Renal cortical epithelial cell (primary cell): ENCODE measurements at regions not wholly inside any gene's neighbourhood (a gene's known extent, or its start where the extent isn't known, plus 50 kb on each side); places are given as distances from the start of the nearest gene placed in this dataset.
"Not testable (repeated sequence)": the region's sequence is repeated elsewhere in the genome, so short reads cannot be mapped to it uniquely, and the experiment has no call there.

Experiments
- DNase-seq: peaks from one replicate; pipeline ENCODE4 v3.0.0-alpha.2; 2011; ENCODE audit warnings: low read depth

- DNase-seq, result not testable (repeated sequence)
Measured at GRCh38 chr2:111445191-111445929, 324.6 kb downstream of the BCL2L11 start.

DNA sequence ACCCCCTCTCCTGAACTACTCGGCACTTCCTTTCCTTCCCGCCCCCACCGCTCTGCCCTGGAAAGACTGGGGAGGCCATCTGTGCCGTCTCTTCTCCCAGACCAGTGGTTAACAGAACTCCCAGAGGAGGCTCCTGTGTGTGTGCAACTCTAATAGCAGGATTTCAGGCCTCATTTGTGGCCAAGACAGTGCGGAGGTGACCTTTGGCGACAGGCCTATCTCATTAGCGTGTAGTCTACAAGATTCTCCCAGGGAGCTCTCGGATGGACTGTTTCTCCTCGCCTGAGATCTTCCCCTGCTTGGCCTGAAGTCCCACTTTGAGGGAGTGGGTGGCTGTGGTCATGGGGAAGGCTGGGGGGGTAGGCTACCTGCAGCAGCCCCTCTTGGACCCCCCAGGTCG lies 325.2 kb downstream of the BCL2L11 start:
- not testable (repeated sequence) for DNase-seq

DNA sequence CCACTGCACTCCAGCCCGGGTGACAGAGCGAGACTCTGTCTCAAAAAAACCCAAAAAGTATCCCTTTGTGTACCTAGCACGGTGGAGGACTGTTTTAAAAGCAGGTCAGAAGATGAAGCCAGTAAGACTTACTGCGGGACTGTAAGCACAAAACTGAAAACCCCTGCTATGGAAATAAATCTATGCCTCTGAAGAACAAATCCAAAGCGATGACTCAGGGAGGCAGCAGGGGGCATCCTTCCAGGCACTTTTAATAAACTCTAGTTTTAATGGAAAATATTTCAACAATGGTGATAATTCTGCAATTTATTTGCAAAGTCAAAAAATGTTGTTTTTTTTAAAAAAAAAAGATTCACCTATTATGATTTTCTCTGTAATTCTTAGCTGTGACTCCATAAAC lies 326.8 kb downstream of the BCL2L11 start:
- DNase-seq, result not testable (repeated sequence)

GRCh38 chr2:111448796-111449195 lies 328.1 kb downstream of the BCL2L11 start:
- not testable (repeated sequence) for DNase-seq

DNA sequence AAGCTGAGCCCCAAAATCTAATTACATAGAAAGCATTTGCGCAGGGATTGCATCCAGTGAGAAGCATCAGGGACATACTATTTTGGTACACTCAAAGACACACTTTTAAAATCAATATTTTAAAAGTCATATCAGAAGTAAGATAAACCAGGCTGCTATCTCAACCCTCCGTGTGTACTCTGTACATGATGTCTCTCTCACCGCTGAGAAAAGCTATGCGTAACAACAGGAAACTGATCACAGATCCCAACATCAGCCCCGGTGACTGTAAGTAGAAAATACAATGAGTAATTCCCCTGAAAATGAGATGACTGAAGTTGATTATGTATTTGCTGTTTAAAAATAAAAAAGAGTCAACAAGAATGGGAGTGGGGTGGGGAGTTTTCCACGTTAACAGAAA lies 329.8 kb downstream of the BCL2L11 start:
- not testable (repeated sequence) for DNase-seq

DNA sequence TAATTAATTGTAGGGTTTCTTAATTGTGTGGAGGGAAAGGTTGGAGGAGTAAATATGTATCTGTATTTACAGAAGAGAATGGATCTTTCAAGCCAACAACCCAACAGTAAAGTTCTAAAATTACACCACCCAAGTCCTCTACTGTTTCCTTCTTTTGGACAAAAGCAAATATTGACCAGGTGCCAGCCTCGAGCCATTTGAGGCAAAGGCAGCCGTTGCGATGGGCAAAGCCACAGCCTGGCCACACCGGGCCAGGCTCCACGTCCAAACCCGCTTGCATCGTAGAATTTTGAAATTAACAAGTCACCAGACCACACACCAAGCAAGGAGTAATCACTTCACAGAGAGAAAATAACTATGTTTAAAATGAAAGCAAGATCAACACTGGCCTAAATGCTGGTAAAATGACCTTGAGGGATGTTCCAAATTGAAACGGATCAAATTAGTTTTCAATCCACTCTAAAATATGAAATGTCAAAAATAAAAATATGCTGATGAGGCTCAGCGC lies 331.0 kb downstream of the BCL2L11 start:
- DNase-seq, result not testable (repeated sequence)

GRCh38 chr2:111452208-111452607 lies 331.5 kb downstream of the BCL2L11 start:
- not testable (repeated sequence) for DNase-seq

- DNase-seq, result not testable (repeated sequence)
Measured at GRCh38 chr2:111453308-111453707, 332.6 kb downstream of the BCL2L11 start.

DNA sequence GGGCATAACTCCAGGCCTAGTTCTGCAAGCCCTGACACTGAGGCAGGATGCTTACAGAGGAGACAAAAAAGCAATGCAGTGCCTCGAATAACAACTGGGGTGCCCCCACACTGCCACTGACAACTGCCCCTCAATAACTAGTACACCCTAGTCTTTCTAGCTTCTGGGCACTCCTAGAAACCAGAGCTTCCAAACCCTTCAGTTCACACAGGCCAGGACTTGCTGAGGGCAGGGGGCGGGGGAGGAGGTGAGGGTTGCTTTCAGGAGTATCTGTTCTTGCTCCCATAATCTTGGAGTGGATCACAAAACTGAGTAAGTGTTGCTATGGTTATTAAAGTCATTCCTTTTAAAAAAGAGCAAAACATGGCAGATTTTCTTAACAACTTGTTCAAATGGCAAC lies 333.1 kb downstream of the BCL2L11 start:
- DNase-seq, result not testable (repeated sequence)

DNA sequence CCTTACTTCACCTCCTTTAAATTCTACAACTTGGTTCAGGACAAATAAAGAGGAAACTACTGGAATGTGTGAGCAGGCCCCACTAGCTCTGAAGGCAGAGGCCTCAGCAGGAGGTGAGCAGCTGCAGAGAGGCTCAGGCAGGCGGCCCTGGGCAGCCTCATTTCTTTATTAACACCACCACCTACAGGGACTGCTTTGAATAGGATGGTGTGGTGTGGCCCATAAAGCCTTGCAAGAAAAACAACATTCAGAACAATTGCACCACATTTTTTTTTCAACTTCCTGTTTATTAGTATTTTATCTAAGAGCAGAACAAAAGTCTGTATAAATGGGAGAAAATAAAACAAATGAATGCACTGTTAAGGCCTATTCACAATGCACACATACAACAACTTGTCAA lies 333.7 kb downstream of the BCL2L11 start:
- DNase-seq, result peak; percentile 73

- DNase-seq, result not testable (repeated sequence)
Measured at GRCh38 chr2:111455016-111456015, 334.6 kb downstream of the BCL2L11 start.

GRCh38 chr2:111457191-111457590 lies 336.5 kb downstream of the BCL2L11 start:
- DNase-seq, result not testable (repeated sequence)

GRCh38 chr2:111460901-111461300 lies 340.2 kb downstream of the BCL2L11 start:
- not testable (repeated sequence) for DNase-seq

DNA sequence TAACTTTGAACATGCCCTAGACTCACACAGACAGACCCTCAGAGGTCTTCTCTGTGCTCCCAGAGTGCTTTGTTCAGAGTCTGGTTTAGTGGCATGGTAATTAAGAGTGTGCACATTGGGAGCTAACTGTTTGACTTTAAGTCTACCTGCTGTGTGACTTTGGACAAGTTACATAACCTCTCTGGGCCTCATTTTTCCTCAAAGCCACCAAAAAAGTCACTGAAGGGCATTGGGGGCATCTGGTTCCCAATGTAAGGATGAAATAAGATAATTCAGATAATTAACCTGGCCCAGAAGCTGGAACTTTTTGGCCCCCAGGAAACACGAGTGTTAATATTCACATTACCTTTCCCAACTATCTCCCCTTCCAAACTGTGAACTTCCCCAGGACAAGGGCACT lies 341.1 kb downstream of the BCL2L11 start:
- DNase-seq, result not testable (repeated sequence)

DNA sequence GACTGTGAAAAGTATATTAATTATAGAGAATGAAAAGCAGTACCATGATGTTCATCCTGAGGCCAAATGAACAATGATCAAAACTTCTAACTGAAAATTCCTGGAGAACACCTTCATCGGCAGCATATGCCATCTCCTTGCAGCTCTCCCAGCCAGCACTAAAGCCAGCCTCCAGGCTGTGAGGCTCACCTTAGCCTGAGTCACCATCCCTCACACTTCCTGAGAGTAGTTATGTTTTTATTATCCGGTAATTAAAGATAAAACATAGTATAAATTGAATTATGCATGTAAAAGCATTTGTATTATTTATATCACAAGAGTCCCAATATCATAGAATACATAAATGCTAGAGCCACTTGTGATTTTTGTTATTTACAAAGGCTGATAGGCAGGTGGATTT lies 341.9 kb downstream of the BCL2L11 start:
- peak; percentile 13 for DNase-seq

GRCh38 chr2:111463238-111463848 lies 342.6 kb downstream of the BCL2L11 start:
- not testable (repeated sequence) for DNase-seq

- not testable (repeated sequence) for DNase-seq
Measured at GRCh38 chr2:111463956-111464355, 343.2 kb downstream of the BCL2L11 start.

GRCh38 chr2:111464367-111464766 lies 343.7 kb downstream of the BCL2L11 start:
- DNase-seq, result not testable (repeated sequence)

- not testable (repeated sequence) for DNase-seq
Measured at GRCh38 chr2:111465521-111465920, 344.8 kb downstream of the BCL2L11 start.

DNA sequence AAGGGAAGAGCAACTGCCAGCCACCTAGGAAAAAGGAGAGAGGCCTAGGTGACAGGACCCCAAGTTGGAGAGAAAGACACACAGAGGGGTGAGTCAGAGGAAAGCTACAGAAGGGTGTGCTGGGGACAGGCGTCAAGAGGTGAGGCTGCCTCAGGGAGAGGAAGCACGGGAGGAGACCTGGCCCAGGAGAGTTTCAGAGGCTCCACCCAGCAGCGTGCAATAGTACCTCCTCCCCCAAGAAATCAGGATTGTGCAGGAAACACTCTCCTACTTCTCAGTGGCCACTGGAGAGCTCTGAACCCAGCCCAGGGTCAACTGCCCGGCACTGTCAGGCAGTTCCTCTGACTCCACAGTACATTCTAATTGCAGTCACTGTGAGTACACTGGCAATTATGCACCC lies 346.0 kb downstream of the BCL2L11 start:
- peak; percentile 58 for DNase-seq

DNA sequence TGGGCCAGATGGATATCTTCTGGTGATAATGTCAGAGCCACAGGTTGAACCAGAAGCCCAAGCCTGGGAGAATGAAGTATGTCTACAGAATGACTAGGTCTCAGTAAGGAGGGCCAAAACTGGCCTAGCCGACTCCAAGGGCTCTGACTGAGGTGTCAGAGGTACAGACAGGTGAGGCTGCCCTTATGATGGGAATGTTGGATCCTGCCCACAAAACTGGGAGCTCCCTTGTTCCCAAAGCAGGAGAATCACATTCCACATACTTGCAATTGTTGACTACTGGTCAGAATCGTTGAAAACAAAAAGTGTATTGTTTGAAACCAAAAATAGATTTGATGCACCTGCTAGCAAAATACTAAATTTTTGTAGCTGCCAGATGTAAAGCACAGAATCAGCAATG lies 350.2 kb downstream of the BCL2L11 start:
- DNase-seq, result not testable (repeated sequence)
